A549 (cell line): ENCODE measurements at regions not wholly inside any gene's neighbourhood (a gene's known extent, or its start where the extent isn't known, plus 50 kb on each side); places are given as distances from the start of the nearest gene placed in this dataset.
"Not testable (repeated sequence)": the region's sequence is repeated elsewhere in the genome, so short reads cannot be mapped to it uniquely, and the experiment has no call there.

ENCODE experiments used
- CHD4 ChIP-seq: fragments of 200-600 bp; sonication (generic); IDR thresholded peaks from 2 replicates; pipeline ENCODE4 v1.6.1; 2016; ENCODE audit warnings: antibody characterized with exemption, mild to moderate bottlenecking, borderline replicate concordance
- EP300 ChIP-seq, 2 experiments: fragments of >200 bp; sonication (Bioruptor Twin); formaldehyde crosslinking; IDR thresholded peaks; 2 replicates in 1 of 2; 3 replicates in 1 of 2; pipeline ENCODE4 v1.6.1; 2016 to 2017
- JUN ChIP-seq, 2 experiments: fragments of >200 bp; sonication (Bioruptor Twin); formaldehyde crosslinking; IDR thresholded peaks; 2 replicates in 1 of 2; 3 replicates in 1 of 2; pipeline ENCODE4 v1.6.1; 2016 to 2017
- POLR2A ChIP-seq: IDR thresholded peaks from 2 replicates; pipeline ENCODE4 v1.6.1; 2012; ENCODE audit warnings: mild to moderate bottlenecking, low read length
- RFX5 ChIP-seq: fragments of 450-650 bp; IDR thresholded peaks from 2 replicates; pipeline ENCODE4 v1.7.1; 2014; ENCODE audit warnings: antibody characterized with exemption, mild to moderate bottlenecking, moderate library complexity
- ZC3H11A ChIP-seq: fragments of 450-650 bp; IDR thresholded peaks from 2 replicates; pipeline ENCODE4 v1.6.1; 2014; ENCODE audit warnings: antibody characterized with exemption, mild to moderate bottlenecking
- TF ChIP-seq, protein P1 (sequence below): fragments of >200 bp; sonication (Bioruptor Twin); formaldehyde crosslinking; IDR thresholded peaks from 3 replicates; pipeline ENCODE4 v1.5.1; 2016
- TF ChIP-seq, protein P2 (sequence below): IDR thresholded peaks from 2 replicates; pipeline ENCODE4 v1.6.1; 2012
- TF ChIP-seq, protein P3 (sequence below): fragments of 200-600 bp; sonication (generic); IDR thresholded peaks from 2 replicates; pipeline ENCODE4 v1.6.1; 2016; ENCODE audit warnings: antibody characterized with exemption, mild to moderate bottlenecking, moderate library complexity

DNA sequence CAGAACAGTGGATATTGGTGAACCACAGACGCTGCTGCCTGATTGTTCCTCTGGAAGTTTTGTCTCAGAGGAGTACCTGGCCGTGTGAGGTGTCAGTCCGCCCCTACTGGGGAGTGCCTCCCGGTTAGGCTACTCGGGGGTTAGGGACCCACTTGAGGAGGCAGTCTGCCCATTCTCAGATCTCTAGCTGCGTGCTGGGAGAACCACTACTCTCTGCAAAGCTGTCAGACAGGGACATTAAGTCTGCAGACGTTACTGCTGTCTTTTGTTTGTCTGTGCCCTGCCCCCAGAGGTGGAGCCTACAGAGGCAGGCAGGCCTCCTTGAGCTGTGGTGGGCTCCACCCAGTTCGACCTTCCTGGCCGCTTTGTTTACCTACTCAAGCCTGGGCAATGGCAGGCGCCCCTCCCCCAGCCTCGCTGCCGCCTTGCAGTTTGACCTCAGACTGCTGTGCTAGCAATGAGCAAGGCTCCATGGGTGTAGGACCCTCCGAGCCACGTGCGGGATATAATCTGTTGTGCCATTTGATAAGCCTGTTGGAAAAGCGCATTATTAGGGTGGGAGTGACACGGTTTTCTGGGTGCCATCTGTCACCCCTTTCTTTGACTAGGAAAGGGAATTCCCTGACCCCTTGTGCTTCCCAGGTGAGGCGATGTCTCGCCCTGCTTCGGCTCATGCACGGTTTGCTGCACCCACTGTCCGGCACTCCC lies 65.1 kb upstream of the ZNF717 start:
- TF ChIP-seq, protein P1, sequence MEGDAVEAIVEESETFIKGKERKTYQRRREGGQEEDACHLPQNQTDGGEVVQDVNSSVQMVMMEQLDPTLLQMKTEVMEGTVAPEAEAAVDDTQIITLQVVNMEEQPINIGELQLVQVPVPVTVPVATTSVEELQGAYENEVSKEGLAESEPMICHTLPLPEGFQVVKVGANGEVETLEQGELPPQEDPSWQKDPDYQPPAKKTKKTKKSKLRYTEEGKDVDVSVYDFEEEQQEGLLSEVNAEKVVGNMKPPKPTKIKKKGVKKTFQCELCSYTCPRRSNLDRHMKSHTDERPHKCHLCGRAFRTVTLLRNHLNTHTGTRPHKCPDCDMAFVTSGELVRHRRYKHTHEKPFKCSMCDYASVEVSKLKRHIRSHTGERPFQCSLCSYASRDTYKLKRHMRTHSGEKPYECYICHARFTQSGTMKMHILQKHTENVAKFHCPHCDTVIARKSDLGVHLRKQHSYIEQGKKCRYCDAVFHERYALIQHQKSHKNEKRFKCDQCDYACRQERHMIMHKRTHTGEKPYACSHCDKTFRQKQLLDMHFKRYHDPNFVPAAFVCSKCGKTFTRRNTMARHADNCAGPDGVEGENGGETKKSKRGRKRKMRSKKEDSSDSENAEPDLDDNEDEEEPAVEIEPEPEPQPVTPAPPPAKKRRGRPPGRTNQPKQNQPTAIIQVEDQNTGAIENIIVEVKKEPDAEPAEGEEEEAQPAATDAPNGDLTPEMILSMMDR, result not testable (repeated sequence)
- TF ChIP-seq, protein P2, sequence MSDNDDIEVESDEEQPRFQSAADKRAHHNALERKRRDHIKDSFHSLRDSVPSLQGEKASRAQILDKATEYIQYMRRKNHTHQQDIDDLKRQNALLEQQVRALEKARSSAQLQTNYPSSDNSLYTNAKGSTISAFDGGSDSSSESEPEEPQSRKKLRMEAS, result not testable (repeated sequence)
- TF ChIP-seq POLR2A; JUN (IDR thresholded peaks at IDR 0.05); RFX5; ZC3H11A; CHD4; EP300 (IDR thresholded peaks at IDR 0.05): not testable (repeated sequence)
- TF ChIP-seq, protein P3, sequence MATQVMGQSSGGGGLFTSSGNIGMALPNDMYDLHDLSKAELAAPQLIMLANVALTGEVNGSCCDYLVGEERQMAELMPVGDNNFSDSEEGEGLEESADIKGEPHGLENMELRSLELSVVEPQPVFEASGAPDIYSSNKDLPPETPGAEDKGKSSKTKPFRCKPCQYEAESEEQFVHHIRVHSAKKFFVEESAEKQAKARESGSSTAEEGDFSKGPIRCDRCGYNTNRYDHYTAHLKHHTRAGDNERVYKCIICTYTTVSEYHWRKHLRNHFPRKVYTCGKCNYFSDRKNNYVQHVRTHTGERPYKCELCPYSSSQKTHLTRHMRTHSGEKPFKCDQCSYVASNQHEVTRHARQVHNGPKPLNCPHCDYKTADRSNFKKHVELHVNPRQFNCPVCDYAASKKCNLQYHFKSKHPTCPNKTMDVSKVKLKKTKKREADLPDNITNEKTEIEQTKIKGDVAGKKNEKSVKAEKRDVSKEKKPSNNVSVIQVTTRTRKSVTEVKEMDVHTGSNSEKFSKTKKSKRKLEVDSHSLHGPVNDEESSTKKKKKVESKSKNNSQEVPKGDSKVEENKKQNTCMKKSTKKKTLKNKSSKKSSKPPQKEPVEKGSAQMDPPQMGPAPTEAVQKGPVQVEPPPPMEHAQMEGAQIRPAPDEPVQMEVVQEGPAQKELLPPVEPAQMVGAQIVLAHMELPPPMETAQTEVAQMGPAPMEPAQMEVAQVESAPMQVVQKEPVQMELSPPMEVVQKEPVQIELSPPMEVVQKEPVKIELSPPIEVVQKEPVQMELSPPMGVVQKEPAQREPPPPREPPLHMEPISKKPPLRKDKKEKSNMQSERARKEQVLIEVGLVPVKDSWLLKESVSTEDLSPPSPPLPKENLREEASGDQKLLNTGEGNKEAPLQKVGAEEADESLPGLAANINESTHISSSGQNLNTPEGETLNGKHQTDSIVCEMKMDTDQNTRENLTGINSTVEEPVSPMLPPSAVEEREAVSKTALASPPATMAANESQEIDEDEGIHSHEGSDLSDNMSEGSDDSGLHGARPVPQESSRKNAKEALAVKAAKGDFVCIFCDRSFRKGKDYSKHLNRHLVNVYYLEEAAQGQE, result not testable (repeated sequence)
